D341Med (cell line): ENCODE measurements at regions not wholly inside any gene's neighbourhood (a gene's known extent, or its start where the extent isn't known, plus 50 kb on each side); places are given as distances from the start of the nearest gene placed in this dataset.
"Not testable (repeated sequence)": the region's sequence is repeated elsewhere in the genome, so short reads cannot be mapped to it uniquely, and the experiment has no call there.

Source experiments
- DNase-seq: peaks from one replicate; pipeline ENCODE4 v3.0.0; 2012; ENCODE audit warnings: low spot score

DNA sequence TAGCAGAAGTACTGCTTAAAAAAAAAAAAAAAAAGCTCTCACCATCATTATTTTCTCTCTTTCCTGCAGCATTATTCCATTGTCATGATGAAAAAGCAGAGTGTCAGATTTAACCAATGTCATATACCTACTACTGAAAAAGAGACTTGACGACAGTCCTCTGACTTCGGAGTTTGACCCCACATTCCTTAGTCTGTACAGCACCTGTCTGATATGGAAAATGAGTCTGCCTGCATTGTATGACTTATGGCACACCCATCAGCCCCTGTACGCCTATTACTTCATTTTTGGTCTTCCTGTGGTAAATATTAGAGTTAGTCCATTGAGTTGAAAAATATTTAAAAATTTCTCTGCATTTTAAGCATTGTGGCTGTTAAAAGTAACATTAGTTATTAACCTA is 54.5 kb upstream of the NOX4 start:
- no peak for DNase-seq

DNA sequence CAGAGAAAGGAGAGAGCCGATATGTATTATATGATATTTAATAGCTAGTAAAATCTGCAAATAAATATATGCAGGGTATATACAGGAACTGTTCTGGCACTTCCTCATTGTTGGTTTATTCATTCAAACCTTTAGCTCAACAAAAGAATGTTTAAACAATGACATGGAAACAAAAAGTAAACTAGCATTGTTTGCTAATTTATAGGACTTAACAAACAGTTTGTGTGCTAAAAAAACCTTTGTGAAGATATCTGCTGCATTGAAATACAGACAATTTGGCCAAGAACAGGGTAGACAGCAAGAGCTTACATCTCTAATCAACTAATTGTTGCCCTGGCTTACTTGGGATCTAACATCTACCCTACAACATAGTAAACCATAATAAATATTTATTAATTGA is 64.6 kb upstream of the NOX4 start:
- DNase-seq, result not testable (repeated sequence)

DNA sequence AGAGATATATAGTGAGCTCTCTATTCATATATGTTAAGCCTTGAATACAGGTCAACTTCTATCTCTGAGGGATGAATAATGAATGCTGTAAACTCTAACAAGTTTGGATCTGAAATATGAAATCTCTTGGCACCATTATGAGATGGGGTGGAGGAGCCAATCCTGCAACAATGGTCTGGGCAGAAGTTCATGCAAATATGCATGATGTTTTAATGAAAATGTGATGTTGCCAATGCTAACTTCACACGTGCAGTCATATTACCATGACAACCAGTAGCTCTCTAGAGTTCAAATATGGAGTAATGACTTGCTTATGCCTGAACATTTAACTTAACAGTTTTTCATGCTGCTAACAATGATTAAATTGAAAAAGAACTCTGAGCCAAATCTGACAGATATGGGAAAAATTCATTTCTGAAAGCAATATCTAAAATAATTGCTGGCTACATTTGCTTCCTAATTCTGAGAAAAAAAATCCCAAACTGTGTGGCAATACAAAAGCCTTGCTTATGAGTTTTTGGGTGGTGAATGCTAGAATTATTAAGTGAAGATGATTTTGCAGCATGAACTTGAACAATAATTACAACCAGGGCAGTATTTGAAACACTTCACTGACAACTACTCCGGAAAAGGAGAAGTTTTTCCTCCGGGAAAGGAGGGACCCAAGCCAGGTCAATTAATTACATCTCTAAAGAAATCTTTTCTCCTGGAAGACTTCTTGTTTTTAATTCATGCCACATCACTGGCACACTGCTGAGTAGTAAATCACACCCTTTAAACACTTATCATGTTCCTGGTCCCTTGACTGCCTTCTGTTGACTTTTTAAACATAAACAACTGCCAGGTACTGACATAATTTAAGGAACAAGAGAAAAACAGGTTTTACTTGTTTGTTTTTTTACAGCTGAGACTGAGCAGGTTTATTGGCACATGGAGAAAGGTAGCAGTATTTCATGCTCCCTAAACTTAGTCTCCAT is 65.8 kb upstream of the NOX4 start:
- not testable (repeated sequence) for DNase-seq

DNA sequence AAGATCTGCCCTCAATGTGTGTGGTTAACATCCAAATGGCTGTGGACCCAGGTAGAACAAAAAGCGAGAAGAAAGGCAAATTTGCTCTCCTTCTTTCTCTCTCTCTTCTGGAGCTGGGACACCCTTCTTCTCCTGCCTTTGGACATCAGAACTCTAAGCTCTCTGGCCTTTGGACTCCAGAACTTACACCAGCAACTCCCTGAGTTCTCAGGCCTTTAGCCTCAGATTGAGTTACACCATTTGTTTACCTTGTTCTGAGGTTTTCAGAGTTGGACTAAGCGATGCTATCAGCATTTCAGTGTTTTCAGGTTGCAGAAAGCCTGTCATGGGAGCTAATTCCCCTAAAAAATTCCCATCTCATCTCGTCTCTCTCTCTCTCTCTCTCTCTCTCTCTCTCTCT is 69.4 kb upstream of the NOX4 start:
- not testable (repeated sequence) for DNase-seq

DNA sequence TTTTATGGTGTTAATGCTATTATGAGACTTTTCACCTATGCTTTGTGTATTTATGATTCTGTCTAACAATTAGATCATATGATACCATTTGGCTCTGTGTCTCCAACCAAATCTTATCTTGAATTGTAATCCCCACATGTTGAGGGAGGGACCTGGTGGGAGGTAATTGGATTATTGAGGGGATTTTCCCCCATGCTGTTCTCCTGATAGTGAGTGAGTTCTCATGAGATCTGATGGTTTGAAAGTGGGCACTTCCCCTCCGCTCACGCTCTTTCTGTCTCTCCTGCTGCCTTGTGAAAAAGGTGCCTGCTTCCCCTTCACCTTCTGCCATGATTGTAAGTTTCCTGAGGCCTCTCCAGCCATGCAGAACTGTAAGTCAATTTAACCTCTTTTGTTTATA is 71.6 kb upstream of the NOX4 start:
- DNase-seq, result not testable (repeated sequence)

DNA sequence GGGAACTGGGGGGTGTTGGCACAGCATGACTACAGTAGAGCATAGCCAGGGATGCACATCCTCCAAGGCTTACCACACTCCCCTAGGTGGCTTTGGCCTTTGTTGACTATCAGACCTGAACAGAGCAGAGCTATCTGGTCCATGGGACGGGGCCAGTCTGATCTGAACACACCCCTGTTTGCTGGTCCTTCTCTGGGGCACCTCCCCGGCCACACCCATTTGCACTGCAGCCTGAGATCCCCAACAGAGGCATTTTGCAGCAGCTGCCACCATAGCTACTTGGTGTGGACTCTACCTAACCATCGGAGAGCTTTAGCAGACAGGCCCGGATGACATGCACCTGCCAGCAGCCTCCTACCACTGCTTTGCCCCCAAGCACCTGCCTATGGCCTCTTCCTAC is 75.8 kb upstream of the NOX4 start:
- DNase-seq, result no peak

DNA sequence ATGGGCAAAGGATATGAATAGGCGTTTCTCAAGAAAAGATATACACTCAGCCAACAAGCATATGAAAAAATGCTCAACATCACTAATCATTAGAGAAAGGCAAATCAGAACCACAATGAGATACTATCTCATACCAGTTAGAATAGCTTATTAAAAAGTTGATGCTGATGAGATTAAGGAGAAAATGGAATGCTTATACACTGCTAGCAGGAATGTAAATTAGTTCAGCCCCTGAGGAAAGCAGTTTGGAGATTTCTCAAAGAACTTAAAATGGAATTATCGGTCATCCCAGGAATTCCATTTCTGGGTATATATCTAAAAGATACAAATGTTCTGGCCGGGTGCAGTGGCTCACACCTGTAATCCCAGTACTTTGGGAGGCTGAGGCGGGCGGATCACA is 78.2 kb upstream of the NOX4 start:
- DNase-seq, result not testable (repeated sequence)

DNA sequence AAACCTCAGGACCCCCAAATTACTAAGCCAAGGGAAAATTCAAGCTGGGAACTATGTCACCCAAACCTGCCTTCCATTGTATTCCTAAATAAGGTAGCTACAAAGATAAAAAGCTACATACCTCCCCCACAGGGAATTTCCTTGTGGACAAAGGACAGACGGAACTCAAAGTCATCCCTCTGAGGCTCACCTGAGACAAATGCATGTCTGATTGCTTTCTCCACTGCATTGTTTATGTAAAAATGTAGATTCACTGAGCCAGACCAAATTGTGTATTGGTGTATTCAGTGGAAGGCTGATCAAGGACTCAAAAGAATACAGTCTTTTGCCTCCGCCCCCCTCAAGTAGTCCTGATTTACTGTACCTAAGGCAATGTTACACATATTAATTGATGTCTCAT is 80.5 kb upstream of the NOX4 start:
- DNase-seq, result not testable (repeated sequence)

DNA sequence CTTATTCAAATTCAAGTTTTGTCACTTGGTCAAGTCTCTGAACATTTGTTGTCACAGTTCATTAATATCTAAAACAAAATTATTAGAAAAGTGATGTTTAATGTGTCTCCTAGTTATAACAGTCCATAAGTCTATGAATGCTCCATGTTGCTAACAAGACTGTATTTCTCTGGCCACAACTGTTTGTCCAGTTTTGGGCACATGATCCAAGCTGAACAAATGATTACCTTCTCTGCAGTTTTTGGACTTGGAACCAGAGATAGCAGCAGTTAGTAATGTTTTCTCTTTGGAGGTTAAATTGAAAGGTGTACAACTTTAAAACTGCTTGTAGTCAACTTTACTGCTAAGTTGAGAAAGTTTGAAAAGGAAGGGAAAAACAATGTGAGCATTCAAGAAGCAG is 84.7 kb upstream of the NOX4 start:
- not testable (repeated sequence) for DNase-seq

DNA sequence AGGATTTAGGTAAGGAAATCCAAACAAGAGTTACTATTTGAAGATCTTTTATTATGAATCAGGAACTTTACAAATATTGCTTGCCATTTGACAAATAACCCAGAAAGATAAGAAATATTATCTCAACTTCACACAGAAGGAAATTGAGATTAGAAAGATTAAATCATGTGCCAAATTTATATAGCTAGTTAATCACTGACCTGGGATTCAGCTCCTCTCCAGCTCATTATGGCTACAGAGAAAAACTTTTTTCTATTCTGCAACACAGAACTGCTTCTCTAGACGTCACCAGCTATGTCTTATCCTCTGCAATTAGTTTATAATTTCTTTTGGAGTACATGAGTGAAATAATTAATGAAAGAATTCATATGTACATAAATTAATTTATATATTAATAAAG is 86.3 kb upstream of the NOX4 start:
- DNase-seq, result not testable (repeated sequence)

DNA sequence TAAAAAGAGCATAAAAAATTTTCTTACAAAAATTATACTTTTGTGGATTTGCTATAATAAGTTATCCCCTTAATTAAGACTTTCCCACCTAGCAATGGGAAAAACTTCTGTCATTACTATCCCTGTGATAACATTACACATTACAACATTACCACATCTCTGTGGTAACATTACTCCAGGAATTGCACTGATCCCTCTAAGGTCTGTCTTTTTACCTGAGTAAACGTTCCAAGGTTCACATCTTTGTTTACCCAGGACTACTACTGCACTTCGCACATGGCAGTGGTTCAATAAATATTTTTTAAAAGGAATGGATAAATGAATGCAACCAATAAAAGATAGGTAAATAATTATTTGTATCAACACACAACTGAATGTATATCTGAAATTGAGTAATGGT is 92.4 kb upstream of the NOX4 start:
- DNase-seq, result no peak

DNA sequence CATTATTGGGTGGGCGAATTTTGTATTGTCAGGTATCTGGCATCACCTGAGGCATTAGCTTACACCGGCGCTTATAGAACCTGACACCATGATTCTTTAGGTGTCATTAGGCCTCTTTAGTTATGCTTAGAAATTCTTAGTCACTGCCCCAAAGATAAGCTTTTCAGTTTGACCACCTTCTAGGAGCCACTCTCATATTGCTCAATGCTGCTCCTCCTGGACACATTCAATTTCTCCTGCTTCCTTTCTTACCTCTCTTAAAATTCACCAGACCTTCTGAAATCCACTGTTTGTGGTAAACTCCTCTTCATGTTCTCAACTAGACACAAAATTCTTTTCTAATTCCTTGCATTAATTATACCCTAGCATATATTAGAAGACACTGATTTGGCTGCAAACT is 93.9 kb upstream of the NOX4 start:
- DNase-seq, result not testable (repeated sequence)

DNA sequence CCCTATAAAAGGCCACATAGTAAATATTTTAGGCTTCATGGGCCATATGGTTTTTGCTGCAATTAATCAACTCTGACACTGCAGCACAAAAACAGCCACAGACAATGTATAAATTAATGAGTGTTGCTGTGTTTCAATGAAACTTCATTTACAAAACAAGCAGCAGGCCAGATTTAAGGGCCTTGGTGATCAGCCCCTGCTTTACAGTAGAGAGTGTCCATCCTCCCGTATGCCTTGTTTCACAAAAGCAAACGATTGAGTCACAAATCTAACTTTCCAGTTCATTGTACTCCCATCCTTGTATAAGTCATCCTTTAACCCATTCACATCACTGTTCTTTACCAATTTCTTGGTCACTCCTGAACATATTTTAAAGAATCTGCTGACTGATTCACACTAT is 94.3 kb upstream of the NOX4 start:
- not testable (repeated sequence) for DNase-seq

DNA sequence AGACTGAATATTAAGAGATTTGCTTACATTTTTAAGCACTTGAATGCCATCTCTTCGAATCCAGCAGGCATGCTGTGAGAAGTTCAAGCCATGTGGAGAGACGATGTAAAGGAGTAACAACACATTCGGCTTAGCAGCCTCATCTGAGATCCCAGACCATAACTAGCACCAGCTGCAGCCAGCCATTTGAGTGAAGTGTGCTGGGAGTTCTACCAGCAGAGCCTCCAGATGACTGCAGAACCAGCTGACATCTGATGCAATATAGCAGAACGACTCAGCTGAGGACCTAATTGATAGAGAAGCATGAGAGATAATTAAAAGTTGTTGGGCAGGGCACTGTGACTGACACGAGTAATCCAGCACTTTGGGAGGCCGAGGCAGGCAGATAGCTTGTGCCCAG is 98.2 kb upstream of the NOX4 start:
- DNase-seq, result not testable (repeated sequence)

DNA sequence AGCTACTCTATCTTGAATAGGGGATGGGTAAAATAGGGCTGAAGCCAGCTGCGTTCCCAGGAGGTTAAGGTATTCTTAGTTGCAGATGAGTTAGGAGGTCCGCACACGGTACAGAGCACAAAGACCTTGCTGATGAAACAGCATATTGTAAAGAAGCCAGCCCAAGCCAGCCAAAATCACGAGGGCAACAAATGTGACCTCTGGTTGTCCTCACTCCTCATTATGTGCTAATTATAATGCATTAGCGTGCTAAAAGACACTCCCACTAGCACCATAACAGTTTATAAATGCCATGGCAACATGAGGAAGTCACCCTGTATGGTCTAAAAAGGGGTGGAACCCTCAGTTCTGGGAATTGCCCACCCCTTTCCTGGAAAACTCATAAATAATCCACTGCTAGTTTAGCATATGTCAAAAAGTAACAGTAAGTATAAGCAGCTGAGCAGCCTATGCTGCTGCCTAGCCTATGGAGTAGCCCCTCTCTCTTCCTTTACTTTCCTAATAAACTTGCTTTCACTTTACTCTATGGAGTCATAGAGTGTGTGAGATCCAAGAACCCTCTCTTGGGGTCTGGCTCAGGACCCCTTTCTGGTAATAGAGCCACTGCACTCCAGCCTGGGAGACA is 98.9 kb upstream of the NOX4 start:
- not testable (repeated sequence) for DNase-seq

DNA sequence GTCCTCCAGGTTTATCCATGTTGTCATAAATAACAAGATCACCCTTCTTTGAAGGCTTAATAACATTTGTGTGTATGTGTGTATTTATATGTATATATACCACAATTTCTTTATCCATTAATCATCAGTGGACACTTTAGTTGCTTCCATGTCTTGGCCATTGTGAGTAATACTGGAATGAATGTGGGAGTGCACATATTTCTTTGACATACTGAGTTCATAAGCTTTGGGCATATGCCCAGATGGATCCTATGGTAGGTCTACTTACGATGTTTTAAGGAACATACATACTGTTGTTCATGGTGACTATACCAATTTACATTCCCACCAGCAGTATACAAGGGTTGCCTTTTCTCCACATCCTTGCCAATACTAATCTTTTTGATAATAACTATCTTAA is 108.8 kb upstream of the TRIM77 start:
- not testable (repeated sequence) for DNase-seq

DNA sequence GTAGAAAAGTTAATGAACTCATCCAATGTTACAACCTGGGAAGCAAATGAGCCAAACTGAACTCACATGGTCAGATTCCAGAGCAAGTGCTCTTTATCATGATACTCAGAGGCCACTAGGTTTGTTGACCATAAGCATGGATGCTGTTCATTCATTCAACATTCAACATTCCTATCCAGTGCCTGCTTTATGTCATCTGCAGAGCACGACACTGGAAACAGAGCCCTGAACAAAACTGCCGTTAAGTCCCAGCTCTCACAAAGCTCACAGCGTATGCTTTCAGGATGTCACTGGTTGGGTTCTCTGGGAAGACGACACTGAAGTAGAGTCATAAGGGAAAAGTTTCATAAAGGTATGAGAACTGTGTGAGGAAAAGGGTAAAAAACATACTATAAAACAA is 105.8 kb upstream of the TRIM77 start:
- no peak for DNase-seq

DNA sequence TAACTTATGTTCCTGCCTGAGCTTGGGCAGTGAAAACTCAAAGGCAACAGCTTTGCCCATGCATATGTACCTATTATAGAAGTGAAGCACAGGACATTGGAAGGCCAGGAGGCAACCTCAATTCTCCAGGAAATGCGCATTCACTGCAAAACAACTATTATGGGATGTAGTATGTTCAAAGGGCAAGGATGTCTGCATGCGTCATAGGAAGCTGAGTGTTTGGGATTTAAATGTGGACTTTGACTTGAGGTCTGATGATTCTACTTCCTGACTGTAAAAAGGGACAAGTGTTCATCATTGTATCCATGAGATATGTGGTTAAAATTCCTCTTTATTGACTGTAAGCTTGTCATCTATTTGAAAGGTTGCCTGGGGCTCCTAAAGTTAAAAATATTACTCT is 103.3 kb upstream of the TRIM77 start:
- DNase-seq, result not testable (repeated sequence)

DNA sequence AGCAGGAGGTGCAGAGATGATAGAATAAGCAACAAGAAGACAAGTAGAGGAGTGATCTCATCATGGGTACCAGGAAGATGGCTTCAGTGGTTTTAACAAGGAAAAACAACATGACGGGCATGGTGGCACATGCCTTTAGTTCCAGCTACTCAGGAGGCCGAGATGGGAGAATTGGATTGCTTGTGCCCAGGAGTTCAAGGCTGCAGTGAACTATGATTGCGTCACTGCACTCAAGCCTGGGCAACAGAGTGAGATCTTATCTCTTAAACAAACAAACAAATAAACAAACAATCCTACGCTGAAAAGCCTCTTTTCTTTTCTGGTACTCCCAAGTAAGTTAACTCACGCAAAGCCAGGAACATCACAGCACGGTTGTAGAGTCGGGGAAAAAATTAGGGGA is 102.6 kb upstream of the TRIM77 start:
- DNase-seq, result not testable (repeated sequence)

DNA sequence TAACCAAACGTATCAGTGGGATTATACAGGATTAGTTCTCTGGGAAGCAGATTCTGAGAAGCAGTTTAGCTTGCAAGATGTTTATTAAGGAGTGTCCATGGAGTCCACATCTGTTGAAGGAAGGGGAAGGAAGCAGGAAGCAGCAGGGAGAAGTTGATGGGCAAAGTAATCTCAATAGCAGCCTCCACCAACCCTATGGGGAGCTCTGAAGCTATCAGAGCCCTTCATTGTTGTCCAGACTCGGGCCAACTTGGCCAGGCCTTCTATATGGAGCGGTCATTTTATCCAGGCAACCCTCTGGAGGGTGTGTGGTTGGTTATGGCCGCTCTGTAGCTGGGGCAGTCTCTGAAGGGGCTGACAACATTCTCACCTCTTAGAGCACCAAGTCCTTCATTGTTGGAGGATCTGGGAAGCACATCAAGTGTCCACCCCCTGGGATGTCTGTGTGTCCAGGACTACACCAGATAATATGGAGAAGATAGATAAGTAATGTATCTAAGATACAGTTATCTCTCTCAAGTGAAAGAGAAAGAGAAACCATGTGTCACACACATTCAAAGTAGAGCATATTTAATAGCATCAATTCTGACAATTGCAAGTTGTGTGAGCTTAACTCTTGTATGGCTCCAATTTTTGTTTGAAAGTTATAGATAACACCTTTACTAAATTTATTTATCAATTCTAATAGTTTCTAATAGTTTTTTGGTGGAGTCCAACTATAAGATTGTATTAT is 101.7 kb upstream of the TRIM77 start:
- DNase-seq, result no peak

DNA sequence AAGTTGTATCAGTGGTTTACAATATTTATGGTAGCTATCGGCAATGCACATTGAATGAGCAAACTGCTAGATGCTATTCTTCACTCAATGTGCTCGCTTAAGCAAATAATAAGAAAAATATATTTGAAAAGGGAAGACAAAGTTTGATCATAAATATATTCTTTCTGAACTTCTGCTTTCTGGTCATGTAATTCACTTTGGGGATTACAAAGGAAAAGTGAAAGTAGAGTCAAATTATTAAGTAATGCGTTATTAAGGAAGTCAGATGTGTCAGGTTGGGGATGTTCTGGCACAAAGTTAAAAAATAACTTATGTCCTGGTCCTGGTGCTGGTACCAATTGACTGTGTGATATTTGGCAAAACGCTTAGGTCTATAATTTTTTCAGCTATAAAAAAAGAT is 98.0 kb upstream of the TRIM77 start:
- no peak for DNase-seq

DNA sequence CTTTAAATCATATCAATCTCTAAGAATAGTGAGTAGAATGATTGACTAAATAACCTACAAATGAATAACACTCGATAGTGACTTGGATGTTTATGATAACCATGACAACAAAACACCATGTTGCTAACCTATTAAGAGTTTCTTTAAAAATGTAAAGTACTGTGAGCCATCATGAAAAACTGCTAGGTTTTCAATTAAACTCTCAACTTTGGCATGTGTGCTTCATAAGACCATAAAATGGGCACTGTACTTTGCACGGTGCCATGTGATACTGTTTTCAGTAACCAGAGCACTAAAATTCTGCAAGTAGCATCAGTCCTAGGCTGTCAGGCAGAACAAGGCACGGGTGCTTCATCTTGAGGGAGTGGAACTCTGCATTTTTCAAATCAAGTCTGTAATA is 96.2 kb upstream of the TRIM77 start:
- DNase-seq, result no peak

DNA sequence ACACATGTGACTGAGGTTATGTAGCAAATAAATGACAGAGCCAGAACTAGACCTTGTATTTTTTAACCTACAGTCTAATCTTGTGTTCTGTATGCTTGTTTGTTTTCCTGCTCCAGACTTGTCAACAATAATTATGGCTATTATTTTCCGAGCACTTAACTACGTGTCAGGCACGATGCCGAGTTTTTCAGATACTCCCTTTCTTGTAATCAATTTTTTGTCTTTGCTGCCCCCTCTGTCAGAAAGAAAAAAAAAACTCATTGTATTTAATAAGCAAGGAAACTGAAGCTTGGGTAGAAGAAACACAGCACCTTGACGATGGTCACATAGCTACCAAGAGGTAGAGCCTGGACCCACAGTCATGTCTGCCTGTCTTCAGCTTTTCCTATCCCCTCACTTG is 95.7 kb upstream of the TRIM77 start:
- DNase-seq, result not testable (repeated sequence)
